Pons (tissue), 1 donor: ENCODE measurements at regions not wholly inside any gene's neighbourhood (a gene's known extent, or its start where the extent isn't known, plus 50 kb on each side); places are given as distances from the start of the nearest gene placed in this dataset.
"Not testable (repeated sequence)": the region's sequence is repeated elsewhere in the genome, so short reads cannot be mapped to it uniquely, and the experiment has no call there.

Experiments used
- DNase-seq: peaks from one replicate; pipeline ENCODE4 v3.0.0-alpha.2; 2016; ENCODE audit warnings: low spot score

DNA sequence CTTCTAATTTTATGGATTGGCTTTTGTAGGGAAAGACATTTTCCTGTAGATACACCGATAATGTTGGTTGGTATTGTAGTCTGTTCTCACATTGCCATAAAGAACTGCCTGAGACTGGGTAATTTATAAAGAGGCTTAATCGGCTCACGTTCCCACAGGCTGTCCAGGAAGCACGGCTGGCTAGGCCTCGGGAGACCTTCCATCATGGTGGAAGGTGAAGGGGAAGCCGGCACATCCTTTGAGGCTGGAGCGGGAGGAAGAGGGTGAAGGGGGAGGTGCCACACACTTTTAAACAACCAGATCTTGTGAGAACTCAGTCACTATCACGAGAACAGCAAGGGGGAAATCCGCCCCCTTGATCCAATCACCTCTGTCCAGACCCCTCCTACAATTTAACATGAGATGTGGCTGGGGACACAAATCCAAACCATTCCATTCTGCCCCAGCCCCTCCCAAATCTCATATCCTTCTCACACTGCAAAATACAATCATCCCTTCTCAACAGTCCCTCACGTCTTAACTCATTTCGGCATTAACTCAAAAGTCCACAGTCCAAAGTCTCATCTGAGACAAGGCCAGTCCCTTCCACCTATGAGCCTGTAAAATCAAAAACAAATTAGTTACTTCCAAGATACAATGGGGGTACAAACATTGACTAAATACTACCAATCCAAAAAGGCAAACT is 66.7 kb upstream of the EIF5 start:
- DNase-seq: no peak

DNA sequence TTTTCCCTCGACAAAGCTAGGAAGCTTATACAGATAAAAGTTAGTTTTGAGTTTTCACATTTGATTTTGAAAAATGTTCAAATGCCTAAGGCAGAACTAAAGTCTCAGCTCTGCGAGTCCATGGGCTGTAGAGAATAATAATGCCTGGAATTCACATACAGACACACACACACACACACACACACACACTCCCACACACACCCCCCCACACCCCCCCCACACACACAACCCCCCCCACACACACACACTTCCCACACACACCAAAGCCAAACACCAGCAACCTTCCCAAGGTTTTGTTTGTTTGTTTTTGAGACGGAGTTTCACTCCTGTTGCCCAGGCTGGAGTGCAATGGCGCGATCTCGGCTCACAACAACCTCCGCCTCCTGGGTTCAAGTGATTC is 62.8 kb upstream of the EIF5 start:
- DNase-seq: no peak

DNA sequence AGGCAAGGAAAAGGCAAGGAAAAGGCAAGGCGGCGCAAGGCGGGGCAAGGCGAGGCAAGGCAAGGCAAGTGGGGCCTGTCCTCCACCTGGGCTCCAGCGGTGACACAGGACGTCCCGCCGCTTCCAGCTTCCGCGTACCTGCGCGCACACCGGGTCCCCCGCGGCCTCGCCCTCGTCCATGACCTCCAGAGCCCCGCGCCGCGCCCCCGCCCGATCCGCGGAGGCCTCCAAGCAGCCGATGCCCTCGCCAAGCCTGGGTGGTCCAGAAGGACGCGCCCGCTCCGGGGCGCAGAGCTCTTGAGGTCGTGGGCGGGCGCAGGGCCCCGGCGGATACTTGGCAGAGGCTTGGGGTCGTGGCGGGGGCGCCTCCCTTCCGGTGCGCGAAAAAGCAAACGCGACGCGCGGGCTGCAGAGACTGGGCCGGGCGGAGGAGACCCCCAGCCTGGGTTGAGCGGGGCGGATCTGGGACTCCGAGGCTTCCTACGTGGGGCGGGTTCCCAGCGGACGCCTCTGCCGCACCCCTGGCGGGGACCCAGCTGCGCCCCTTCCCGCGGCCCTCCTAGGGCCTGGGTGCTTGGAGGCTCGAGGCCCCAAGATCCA is 60.8 kb upstream of the EIF5 start:
- DNase-seq: no peak

DNA sequence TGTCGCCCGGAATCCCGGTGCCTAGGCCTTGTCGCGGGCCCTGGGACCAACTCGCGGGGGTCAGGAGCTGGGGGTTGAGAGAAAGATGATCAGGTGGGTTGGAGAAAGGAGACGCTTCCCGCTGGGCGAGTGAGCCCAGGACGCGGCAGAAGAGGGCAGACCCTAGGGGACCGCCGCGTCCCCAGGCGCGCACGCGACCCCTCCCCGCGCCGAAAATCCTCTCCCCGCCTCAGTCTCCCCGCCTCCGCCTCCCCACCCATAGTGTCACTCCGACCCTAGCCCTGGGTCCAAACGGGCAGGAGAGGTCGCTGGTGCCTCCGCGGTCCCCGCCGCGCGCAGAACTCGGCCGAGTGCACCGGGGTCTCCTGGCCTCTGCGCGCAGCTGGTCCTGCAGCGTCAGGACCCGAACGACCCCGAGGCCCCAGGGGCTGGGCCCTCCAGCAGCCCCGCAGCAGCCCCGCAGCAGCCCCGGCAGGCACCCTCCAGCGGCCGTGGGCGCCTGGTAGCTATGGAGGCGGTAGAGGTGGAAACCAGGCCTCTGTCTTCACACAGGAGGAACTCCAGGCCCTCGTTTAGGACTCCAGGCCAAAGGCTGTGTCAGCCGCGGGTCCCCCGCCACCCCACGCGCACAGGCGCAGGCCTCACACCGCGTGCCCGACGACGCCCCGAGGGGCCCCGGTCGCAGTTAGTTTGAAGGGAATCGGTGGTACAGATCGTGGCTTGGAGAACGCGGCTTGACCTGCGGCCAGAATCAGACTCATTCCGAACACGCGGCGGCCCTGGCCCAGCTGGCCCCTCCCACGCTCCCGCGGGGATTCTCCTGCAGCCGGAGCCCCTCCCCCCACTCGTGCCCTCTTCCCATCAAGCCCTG is 60.1 kb upstream of the EIF5 start:
- DNase-seq: no peak

DNA sequence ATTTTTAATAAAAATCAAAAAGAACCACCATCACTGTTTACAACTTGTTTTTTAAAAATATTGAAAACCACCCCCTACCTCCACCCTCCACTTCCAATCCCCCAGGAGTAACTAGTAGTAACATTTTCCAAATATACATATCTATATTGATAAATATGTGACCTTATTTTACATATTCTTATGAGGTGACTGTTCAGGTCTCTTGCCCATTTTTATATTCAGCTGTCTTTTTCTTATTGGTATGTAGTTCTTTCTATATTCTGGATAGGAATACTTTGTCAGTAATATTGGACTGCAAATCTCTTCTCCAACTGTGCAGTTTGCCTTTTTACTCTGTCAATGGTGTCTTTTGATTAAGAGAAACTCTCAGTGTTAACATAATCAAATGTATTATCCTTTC is 59.0 kb upstream of the EIF5 start:
- no peak for DNase-seq

DNA sequence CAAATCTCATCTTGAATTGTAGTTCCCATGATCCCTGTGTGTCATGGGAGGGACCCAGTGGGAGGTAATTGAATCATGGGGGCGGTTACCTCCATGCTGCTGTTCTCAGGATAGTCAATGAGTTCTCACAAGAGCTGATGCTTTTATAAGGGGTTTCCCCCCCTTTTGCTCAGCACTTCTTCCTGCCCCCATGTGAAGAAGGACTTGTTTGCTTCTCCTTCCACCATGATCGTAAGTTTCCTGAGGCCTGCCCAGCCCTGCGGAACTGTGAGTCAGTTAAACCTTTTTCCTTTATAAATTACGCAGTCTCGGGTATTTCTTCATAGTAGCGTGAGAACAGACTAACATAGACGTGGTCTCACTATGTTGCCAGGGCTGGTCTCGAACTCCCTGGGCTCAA is 56.1 kb upstream of the EIF5 start:
- DNase-seq: no peak

DNA sequence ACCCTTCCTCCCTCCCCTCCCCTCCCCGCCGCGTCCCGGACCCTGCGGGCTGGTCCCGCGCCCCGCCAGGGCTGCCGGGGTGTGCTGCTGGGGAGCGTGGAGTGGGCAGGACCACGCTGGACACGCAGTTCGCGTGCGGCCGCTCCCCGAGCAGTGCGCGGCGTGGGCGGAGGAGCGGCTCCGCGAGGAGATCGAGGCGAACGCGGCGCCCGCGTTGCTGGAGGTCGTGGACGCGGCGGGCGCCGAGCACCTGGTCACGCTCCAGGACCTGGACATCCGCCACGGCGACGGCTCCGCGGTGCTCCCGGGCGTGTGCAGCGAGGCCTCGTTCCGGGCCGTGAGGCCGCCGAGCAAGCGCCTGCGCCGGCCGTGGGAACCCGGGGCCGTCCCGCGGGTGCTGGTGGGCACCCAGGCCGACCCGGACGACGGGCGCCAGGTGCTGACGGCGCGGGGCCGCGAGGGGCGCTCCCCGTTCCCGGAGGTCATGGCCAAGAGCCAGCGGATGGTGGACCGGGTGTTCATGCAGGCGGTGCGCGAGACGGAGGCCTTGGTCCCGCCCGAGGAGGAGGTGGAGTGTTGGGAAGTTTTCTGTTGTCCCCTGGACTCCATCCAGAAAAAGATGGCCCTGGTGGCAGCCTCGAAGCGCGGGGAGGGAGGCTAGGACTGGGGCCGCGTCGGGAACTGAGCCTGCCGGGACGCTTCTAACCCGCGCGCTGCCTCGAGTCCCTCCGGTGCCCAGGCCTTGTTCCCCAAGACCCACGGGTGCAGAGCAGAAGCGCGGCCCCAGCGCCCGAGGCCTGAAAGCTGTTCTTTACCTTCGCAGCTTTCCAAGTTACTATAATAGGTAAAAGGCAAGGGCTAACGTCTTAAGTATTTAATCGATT is 54.7 kb upstream of the EIF5 start:
- DNase-seq: no peak

DNA sequence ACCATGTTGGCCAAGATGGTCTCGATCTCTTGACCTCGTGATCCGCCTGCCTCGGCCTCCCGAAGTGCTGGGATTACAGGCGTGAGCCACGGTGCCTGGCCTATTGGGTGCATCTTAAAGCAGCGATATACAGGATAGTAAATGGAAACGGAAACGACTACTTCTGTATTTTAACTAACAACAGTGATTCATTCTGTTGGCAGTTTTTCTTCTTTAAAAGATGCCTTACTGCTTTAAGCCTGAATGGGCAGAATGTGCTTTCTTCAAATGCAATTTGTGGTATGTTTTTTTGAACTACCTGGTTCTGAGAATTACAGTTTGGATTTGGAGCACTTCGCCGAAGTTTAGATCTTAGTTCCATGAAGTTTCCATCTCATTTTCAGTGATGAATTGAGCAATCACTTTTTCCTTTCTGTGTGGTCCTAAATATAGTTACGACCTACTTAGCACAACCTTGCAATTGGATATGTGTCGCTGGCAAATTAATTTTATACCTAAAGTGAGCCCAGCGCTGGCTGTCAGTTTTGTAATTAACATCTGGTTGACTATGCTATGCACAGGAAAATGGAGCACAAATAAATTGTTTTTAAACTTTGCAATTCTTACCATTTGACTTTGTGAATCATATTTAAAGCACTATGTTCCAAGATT is 53.6 kb upstream of the EIF5 start:
- no peak for DNase-seq

DNA sequence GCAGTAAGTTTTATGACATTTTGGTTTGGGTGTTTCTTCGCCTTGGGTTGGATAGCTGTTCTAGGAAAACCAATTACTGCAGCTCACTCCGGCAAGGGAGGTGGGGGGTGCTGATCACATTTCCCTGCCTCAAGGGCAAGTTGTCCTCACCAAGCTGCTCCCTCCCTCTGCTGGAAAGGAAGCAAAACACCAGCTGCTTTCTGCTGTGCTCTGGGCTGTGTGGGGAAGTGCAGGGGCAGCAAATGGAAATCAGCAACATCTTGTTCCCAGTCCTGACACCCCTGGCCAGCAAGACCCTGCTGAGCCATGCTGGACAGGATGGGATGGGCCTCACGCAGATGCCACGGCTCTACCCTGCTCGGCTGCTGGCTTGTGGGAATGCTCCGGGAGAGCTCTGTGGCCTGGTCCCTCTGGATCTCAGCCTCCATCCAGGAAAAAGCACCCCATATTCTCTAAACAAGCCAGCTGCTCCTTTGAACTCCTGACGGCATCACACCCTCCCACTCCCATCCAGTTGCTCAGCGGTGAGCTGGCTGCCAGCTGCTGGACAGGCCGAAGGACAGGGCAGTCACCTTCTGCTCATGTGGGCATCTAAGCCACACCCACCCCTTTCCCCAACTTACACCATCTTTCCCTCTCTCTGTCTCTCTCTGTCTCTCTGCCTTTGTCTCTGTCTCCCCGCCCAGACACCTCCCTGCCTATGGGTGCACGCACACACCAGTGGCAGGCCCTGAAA is 52.4 kb upstream of the EIF5 start:
- peak; percentile 25 for DNase-seq

DNA sequence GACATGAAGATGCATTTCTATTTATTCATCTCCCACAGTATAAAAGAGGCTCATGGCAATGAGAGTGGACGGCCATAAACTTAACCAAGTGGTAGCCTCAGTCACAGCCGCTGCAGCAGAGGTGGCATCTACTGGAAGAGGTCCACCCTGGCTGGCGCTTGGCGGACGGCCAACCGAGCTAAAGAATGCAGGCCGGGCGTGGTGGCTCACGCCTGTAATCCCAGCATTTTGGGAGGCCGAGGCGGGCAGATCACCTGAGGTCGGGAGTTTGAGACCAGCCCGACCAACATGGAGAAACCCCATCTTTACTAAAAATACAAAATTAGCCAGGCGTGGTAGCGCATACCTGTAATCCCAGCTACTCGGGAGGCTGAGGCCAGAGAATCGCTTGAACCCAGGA is 51.7 kb upstream of the EIF5 start:
- DNase-seq: not testable (repeated sequence)

DNA sequence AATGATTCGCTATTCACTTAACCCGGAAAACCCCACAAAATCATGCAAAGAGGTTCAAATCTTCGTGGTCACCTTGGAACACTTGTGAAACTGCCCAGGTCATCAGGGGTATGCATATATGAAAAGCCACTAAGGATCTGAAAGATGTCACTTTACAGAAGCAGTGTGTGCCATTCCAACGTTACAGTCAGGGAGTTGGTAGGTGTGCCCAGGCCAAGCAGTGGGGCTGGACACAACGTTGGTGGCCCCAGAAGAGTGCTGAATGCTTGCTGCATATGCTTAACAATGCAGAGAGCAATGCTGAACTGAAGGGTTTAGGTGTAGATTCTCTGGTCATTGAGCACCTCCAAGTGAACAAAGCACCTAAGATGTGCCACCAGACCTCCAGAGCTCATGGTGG is 51.1 kb upstream of the EIF5 start:
- no peak for DNase-seq

DNA sequence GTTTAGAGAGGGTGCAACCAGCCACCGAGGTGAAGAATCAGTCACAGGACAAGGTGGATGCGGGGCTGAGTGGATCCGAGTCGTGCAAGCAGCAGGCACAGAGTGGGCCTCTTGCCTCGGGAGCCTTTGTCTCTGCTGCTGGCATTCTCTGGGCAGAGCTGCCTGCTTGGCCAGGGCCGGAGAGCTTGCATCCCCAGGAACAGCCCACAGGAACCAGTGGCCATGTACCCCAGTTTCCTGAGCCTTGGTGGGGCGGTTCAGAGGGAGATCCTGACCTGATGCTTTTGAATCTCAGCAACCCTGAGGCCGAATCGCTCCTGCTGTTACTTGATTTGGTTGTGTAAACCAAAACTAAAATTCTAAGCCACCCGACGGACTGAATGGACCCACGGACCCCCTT is 50.1 kb upstream of the EIF5 start:
- no peak for DNase-seq
